Gastroesophageal sphincter (tissue), 4 donors: ENCODE measurements at regions not wholly inside any gene's neighbourhood (a gene's known extent, or its start where the extent isn't known, plus 50 kb on each side); places are given as distances from the start of the nearest gene placed in this dataset.

Experiments used
- ATAC-seq: fragments of 150-250 bp; one replicate; pipeline ENCODE4 v1.9.1; 2016; ENCODE audit warnings: mild to moderate bottlenecking, moderate library complexity
- H3K27ac ChIP-seq, 4 donors: fragments of 200-600 bp; sonication (generic) in 3 of 4; 1 replicate in 3 of 4; 2 replicates in 1 of 4; pipeline ENCODE4 v1.5.1; 2016 to 2019
- H3K27me3 ChIP-seq: fragments of 200-600 bp; sonication (generic); one replicate; pipeline ENCODE4 v1.5.1; 2019
- H3K36me3 ChIP-seq, 2 donors: fragments of 200-600 bp; sonication (generic); one replicate each; pipeline ENCODE4 v1.5.1; 2019; ENCODE audit warnings: control low read depth in 1 of 2
- H3K4me1 ChIP-seq, 3 donors: fragments of 200-600 bp; sonication (generic); 1 replicate in 2 of 3; 2 replicates in 1 of 3; pipeline ENCODE4 v1.5.1; 2016 to 2019; ENCODE audit warnings: control low read depth in 2 of 3
- H3K4me3 ChIP-seq, 2 donors: fragments of 200-600 bp; sonication (generic); one replicate each; pipeline ENCODE4 v1.5.1; 2019; ENCODE audit warnings: mild to moderate bottlenecking in 1 of 2, moderate library complexity in 1 of 2
- H3K9me3 ChIP-seq, 3 donors: fragments of 200-600 bp; sonication (generic); one replicate each; pipeline ENCODE4 v1.5.1; 2017 to 2019; ENCODE audit warnings: control low read depth in 2 of 3
- CTCF ChIP-seq, 4 experiments: fragments of 200-600 bp in 2 of 4; fragments of 450-650 bp in 2 of 4; sonication (generic) in 1 of 4; IDR thresholded peaks; one replicate each; pipeline ENCODE4 v1.5.1; 2017 to 2019; ENCODE audit warnings: antibody characterized with exemption in 4 of 4, mild to moderate bottlenecking in 2 of 4, moderate library complexity in 2 of 4
- EP300 ChIP-seq: sonication (generic); formaldehyde crosslinking; IDR thresholded peaks from one replicate; pipeline ENCODE4 v1.6.1; 2017; ENCODE audit warnings: antibody characterized with exemption, mild to moderate bottlenecking
- POLR2A ChIP-seq, 2 donors: fragments of 450-650 bp; IDR thresholded peaks; one replicate each; pipeline ENCODE4 v1.6.1; 2017; ENCODE audit warnings: antibody characterized with exemption in 2 of 2, mild to moderate bottlenecking in 2 of 2, moderate library complexity in 1 of 2
- POLR2AphosphoS5 ChIP-seq: sonication (generic); formaldehyde crosslinking; IDR thresholded peaks from one replicate; pipeline ENCODE4 v1.6.1; 2017; ENCODE audit warnings: antibody characterized with exemption
- WGBS, 2 donors: methylation state at CpG; one replicate each; pipeline ENCODE4 v1.1.5; 2018; ENCODE audit warnings: low coverage in 1 of 2; 5-methylcytosine and 5-hydroxymethylcytosine counted together

GRCh38 chr12:132395192-132395907 is 66.0 kb upstream of the GALNT9 start:
- Histone ChIP-seq H3K27ac (no peak overlapping the region), H3K4me3 (no peak overlapping the region), H3K9me3 (no peaks in the 10 kb centered on the region), H3K27me3 (peaks cover 90% of the 10 kb centered on the region), H3K4me1 (no peaks in the 10 kb centered on the region), H3K36me3 (no peaks in the 10 kb centered on the region)
- ATAC-seq = no peak
- 48 to 86% methylated on average over 2 to 6 of the region's 28 CpGs for WGBS, 2 donors
- TF ChIP-seq CTCF (IDR thresholded peaks at IDR 0.05) (no peak), EP300 (no peak), POLR2A (IDR thresholded peaks at IDR 0.05) (no peak), POLR2AphosphoS5 (no peak)

DNA sequence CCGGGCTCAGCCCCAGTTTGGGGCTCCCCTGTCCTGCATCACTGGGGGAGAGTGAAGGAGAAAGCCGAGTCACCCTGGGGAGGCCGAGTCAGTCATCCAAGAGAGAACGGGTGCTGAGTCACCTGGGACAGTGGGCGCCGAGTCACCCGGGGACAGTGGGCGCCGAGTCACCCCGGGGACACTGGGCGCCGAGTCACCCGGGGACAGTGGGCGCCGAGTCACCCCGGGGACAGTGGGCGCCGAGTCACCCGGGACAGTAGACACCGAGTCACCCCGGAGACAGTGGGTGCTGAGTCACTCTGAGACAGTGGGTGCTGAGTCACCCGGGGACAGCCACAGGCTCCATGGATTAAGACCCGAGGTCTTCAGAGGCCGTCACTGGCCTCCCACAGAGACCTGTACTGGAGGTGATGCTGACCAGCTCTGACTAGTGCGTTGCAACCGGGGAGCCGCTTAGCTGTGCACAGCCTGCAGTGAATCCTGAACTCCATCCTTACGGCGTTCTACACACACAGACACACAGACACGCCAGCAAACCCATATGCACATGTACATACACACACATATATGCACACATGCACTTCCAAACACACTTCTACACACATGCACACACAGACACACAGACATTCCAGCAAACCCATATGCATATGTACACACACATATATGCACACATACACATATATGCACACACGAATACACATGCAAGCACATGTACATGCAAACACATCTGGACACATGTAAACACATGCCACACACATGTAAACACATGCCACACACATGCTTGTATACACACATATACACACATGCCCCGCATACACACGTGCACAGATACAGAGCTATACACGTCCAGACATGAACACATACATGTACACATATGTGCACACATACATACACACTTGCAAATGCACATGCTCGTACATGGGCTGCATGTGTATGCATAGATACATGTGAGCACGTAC is 64.9 kb upstream of the GALNT9 start:
- no peak for ATAC-seq
- Histone ChIP-seq H3K9me3 (no peaks in the 10 kb centered on the region), H3K27ac (no peak overlapping the region), H3K4me3 (no peak overlapping the region), H3K4me1 (no peaks in the 10 kb centered on the region), H3K27me3 (peaks cover 90% of the 10 kb centered on the region), H3K36me3 (no peaks in the 10 kb centered on the region)
- WGBS, 2 donors = 64 to 82% methylated on average over 6 to 9 of the region's 36 CpGs
- no peak for TF ChIP-seq EP300
- TF ChIP-seq POLR2A (IDR thresholded peaks at IDR 0.05) = no peak
- no peak for TF ChIP-seq POLR2AphosphoS5
- TF ChIP-seq CTCF (IDR thresholded peaks at IDR 0.05) = no peak

- WGBS, 2 donors = 58 to 74% methylated on average over 5 to 10 of the region's 19 CpGs
Observed at GRCh38 chr12:132393245-132393795, 63.9 kb upstream of the GALNT9 start.

More at GRCh38 chr12:132393245-132393795, 63.9 kb upstream of the GALNT9 start:
- H3K4me1 ChIP-seq = no peaks in the 10 kb centered on the region
- ATAC-seq = no peak
- peaks cover 90% of the 10 kb centered on the region for H3K27me3 ChIP-seq
- no peak for TF ChIP-seq EP300
- TF ChIP-seq POLR2A (IDR thresholded peaks at IDR 0.05) = no peak
- no peak for TF ChIP-seq CTCF (IDR thresholded peaks at IDR 0.05)
- TF ChIP-seq POLR2AphosphoS5 = no peak
- no peak overlapping the region for H3K27ac ChIP-seq
- no peaks in the 10 kb centered on the region for H3K9me3 ChIP-seq
- H3K4me3 ChIP-seq = no peak overlapping the region
- no peaks in the 10 kb centered on the region for H3K36me3 ChIP-seq
